ENCODE measurements at regions not wholly inside any gene's neighbourhood (a gene's known extent, or its start where the extent isn't known, plus 50 kb on each side); places are given as distances from the start of the nearest gene placed in this dataset.

DNA sequence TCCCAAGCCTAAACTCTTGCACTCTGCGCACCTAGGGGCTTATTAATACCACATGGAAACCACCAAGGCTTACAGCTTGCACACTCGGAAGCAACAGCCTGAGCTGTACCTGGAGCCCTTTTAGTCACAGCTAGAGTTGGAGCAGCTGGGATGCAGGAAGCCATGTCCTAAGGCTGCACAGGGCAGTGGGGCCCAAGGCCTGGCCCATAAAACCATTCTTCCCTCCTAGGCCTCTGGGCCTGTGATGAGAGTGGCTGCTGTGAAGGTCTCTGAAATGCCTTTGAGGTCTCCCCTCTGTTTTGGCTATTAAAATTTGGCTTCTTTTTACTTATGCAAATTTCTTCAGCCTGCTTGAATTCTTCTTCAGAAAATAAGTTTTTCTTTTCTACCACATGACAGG is 383.9 kb upstream of the UBE2E2 start:
- Histone ChIP-seq H4K20me1 (replicated peaks; ENCODE audit: control insufficient read depth, insufficient read depth, low read length) (no peaks in the 10 kb centered on the region), H3K9me3 (replicated peaks; ENCODE audit: control insufficient read depth, insufficient read depth, low read depth, low read length) (no peaks in the 10 kb centered on the region; the same call in 1 of the 2 replicates), H3K4me3 (no peak overlapping the region), H3K4me2 (ENCODE audit: insufficient read depth, low read length) (no peak overlapping the region), H3K27ac (ENCODE audit: extremely low read depth, low read depth, low read length) (no peak overlapping the region), H3K9ac (ENCODE audit: insufficient read depth in 1 of 2, low read depth in 2 of 2, low read length in 2 of 2) (no peak overlapping the region), H2AFZ (ENCODE audit: low read depth, low read length) (no peak overlapping the region), H3K4me1 (replicated peaks in 1 of 2; ENCODE audit: control insufficient read depth in 2 of 2, insufficient read depth in 2 of 2, low read length in 2 of 2) (no peaks in the 10 kb centered on the region), H3K79me2 (ENCODE audit: control insufficient read depth, insufficient read depth, low read length) (no peaks in the 10 kb centered on the region), H3K36me3 (ENCODE audit: control insufficient read depth, insufficient read depth, low read length) (no peaks in the 10 kb centered on the region), H3K27me3 (ENCODE audit: control insufficient read depth in 2 of 2, insufficient read depth in 2 of 2, low read length in 2 of 2) (no peaks in the 10 kb centered on the region), H3K9me1 (ENCODE audit: control insufficient read depth, insufficient read depth, low read length) (no peaks in the 10 kb centered on the region)
- ChIA-PET POLR2A (no interaction called here), CTCF (ENCODE audit: low intra/inter-chr PET ratio) (no interaction called here)
- intact Hi-C loops (cut with micrococcal nuclease): no loop called here
- WGBS (ENCODE audit: insufficient coverage, low coverage, missing lambda C conversion rate): 4% methylated on average over 2 of the region's 2 CpGs
- BruUV-seq (replicated peaks): no TSS peak
- DNase-seq (ENCODE audit: extremely low read depth in 1 of 4, low spot score in 3 of 4) (no peak), ATAC-seq (no peak), FAIRE-seq (no peak)
- in situ Hi-C loops (cut with MboI): no loop called here
- no peak for TF ChIP-seq POLR2A (conservative IDR thresholded peaks at IDR 0.05)
- TF ChIP-seq CLOCK (CRISPR knock-in tag; IDR thresholded peaks at IDR 0.05; ENCODE audit: borderline replicate concordance): no peak
- no peak for TF ChIP-seq FOXO4 (CRISPR knock-in tag; IDR thresholded peaks at IDR 0.05)
- TF ChIP-seq SMAD3 (CRISPR knock-in tag; conservative IDR thresholded peaks at IDR 0.05): no peak
- TF ChIP-seq, protein P1, sequence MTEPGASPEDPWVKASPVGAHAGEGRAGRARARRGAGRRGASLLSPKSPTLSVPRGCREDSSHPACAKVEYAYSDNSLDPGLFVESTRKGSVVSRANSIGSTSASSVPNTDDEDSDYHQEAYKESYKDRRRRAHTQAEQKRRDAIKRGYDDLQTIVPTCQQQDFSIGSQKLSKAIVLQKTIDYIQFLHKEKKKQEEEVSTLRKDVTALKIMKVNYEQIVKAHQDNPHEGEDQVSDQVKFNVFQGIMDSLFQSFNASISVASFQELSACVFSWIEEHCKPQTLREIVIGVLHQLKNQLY (CRISPR knock-in tag; conservative IDR thresholded peaks at IDR 0.05): no peak
- TF ChIP-seq ZNF133 (CRISPR knock-in tag; IDR thresholded peaks at IDR 0.05): no peak
- no peak for TF ChIP-seq CHD4 (IDR thresholded peaks at IDR 0.05; ENCODE audit: insufficient read depth, insufficient replicate concordance, low read depth, low read length, poor library complexity, severe bottlenecking)
- no peak for TF ChIP-seq TCF7L2 (IDR thresholded peaks at IDR 0.05; ENCODE audit: low read depth, low read length)
- TF ChIP-seq ZEB2 (IDR thresholded peaks at IDR 0.05): no peak
- TF ChIP-seq RBM22 (IDR thresholded peaks at IDR 0.05; ENCODE audit: low read depth, low read length, poor library complexity, severe bottlenecking): no peak
- TF ChIP-seq ARHGAP35 (IDR thresholded peaks at IDR 0.05; ENCODE audit: partially characterized antibody): no peak
- no peak for TF ChIP-seq FOXA3 (CRISPR knock-in tag; conservative IDR thresholded peaks at IDR 0.05 in 1 of 2, IDR thresholded peaks at IDR 0.05 in 1 of 2)
- no peak for TF ChIP-seq NR0B1 (IDR thresholded peaks at IDR 0.05; ENCODE audit: partially characterized antibody)
- TF ChIP-seq E2F3 (CRISPR knock-in tag; IDR thresholded peaks at IDR 0.05): no peak
- TF ChIP-seq GMEB1 (CRISPR knock-in tag; IDR thresholded peaks at IDR 0.05): no peak
- no peak for TF ChIP-seq EHMT2 (IDR thresholded peaks at IDR 0.05)
